BE2C (cell line): ENCODE measurements at regions not wholly inside any gene's neighbourhood (a gene's known extent, or its start where the extent isn't known, plus 50 kb on each side); places are given as distances from the start of the nearest gene placed in this dataset.
"Not testable (repeated sequence)": the region's sequence is repeated elsewhere in the genome, so short reads cannot be mapped to it uniquely, and the experiment has no call there.

ENCODE experiments used
- DNase-seq: peaks from one replicate; pipeline ENCODE4 v3.0.0-alpha.2; 2020
- H3K27me3 ChIP-seq: fragments of 250-450 bp; sonication (Bioruptor Pico); 2 replicates; pipeline ENCODE4 v1.5.1; 2020; ENCODE audit warnings: mild to moderate bottlenecking
- H3K36me3 ChIP-seq: fragments of 250-450 bp; sonication (Bioruptor Pico); 2 replicates; pipeline ENCODE4 v1.5.1; 2020; ENCODE audit warnings: mild to moderate bottlenecking
- H3K4me1 ChIP-seq: fragments of 250-450 bp; sonication (Bioruptor Pico); 2 replicates; pipeline ENCODE4 v1.5.1; 2020
- H3K4me3 ChIP-seq: 2 replicates; pipeline ENCODE4 v1.5.1; 2011; ENCODE audit warnings: low read depth, low read length
- H3K9me3 ChIP-seq: fragments of 250-450 bp; sonication (Bioruptor Pico); 2 replicates; pipeline ENCODE4 v1.5.1; 2020
- TF ChIP-seq, protein P1 (sequence below): IDR thresholded peaks from 2 replicates; pipeline ENCODE4 v1.5.1; 2012; ENCODE audit warnings: mild to moderate bottlenecking, low read depth, low read length

DNA sequence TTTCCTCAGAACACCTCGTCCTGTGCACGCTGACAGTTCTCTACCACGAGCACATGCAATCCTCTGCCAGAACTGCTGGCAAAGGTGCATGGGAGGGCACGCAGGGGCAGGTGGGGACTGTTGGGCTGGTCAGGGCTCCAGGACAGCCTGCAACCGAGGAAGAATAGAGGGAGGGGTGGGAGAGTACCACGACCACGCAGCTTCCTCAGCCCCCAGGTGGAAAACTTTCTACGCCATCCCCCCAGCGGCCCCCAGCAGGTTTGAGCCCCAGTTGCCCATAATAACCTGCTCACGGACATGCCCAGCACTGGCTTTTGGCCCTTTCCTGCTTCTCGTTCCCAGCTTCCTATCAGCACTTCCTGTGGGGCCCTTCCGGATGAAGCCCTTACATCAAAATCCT is 199.3 kb downstream of the C16orf95 start:
- TF ChIP-seq, protein P1, sequence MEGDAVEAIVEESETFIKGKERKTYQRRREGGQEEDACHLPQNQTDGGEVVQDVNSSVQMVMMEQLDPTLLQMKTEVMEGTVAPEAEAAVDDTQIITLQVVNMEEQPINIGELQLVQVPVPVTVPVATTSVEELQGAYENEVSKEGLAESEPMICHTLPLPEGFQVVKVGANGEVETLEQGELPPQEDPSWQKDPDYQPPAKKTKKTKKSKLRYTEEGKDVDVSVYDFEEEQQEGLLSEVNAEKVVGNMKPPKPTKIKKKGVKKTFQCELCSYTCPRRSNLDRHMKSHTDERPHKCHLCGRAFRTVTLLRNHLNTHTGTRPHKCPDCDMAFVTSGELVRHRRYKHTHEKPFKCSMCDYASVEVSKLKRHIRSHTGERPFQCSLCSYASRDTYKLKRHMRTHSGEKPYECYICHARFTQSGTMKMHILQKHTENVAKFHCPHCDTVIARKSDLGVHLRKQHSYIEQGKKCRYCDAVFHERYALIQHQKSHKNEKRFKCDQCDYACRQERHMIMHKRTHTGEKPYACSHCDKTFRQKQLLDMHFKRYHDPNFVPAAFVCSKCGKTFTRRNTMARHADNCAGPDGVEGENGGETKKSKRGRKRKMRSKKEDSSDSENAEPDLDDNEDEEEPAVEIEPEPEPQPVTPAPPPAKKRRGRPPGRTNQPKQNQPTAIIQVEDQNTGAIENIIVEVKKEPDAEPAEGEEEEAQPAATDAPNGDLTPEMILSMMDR = no peak
- H3K4me3 ChIP-seq = no peak overlapping the region
- H3K27me3 ChIP-seq = peaks cover 3% of the 10 kb centered on the region
- no peaks in the 10 kb centered on the region for H3K9me3 ChIP-seq
- no peak for DNase-seq
- no peaks in the 10 kb centered on the region for H3K4me1 ChIP-seq
- H3K36me3 ChIP-seq = no peaks in the 10 kb centered on the region

DNA sequence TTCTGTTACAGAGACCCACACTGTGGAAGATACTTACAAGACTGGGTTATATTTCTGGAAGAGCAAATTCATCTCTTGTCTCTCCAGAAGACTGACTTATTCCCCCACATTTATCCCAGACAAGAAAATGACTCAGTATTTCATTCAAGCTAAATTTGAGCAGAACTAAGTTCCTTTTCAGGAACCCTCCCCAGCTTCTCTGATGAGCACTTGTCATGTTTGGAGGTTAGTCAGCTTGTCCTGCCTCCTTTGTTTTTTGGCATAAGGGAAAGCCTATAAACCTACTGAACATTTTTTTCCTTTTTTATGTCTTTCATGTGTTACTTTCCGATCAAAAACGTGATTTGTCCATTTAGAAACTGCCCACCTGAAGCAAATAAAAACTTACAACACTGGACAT is 198.0 kb downstream of the C16orf95 start:
- H3K9me3 ChIP-seq = no peaks in the 10 kb centered on the region
- H3K4me3 ChIP-seq = no peak overlapping the region
- H3K27me3 ChIP-seq = peaks cover 3% of the 10 kb centered on the region
- DNase-seq = no peak
- H3K36me3 ChIP-seq = no peaks in the 10 kb centered on the region
- H3K4me1 ChIP-seq = no peaks in the 10 kb centered on the region
- TF ChIP-seq, protein P1 = no peak

DNA sequence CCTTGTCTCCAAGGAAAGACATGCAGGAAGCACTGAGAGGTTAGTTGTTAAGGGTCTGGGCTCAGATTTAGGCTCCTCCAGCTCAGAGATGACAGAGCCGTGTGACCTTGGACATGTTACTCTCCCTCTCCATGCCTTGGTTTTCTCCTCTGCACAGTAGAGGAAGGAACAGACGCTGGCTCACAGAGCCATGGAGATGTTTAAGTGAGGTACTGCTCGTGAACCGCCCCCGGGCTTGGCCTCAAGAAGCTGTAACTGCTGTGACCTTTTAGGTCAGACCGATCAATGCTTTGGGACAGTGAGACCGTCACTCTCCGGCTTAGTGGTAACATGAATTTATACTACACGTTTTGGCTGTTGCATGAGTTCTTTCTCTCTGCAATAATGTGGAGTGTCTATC is 197.4 kb downstream of the C16orf95 start:
- no peaks in the 10 kb centered on the region for H3K36me3 ChIP-seq
- no peaks in the 10 kb centered on the region for H3K9me3 ChIP-seq
- DNase-seq = no peak
- H3K4me3 ChIP-seq = no peak overlapping the region
- no peaks in the 10 kb centered on the region for H3K4me1 ChIP-seq
- TF ChIP-seq, protein P1 = no peak
- H3K27me3 ChIP-seq = peaks cover 3% of the 10 kb centered on the region

DNA sequence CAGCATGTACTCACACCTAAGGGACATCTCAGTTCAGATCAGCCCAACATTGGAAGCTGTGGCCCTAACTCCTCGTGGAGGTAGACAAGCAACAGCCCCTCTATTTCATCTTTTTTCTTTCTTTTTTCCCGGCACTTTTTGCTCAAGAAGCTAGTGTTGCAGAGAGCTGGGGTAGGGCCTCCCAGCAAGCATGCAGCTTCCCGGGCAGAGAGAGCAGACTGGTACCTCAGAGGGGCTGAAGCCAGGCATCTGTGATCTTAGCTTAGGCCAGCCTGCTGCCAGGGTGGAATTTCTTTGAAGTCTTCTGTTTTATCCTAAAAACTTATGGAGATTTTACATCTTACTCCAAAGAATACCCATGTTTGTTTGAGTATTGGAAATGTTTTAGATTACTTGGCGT is 195.4 kb downstream of the C16orf95 start:
- Histone ChIP-seq H3K36me3 (no peaks in the 10 kb centered on the region), H3K4me3 (no peak overlapping the region), H3K27me3 (peaks cover 3% of the 10 kb centered on the region), H3K9me3 (peaks cover 2% of the 10 kb centered on the region; the same call in 1 of the 2 replicates), H3K4me1 (no peaks in the 10 kb centered on the region)
- TF ChIP-seq, protein P1 = no peak
- DNase-seq = no peak

DNA sequence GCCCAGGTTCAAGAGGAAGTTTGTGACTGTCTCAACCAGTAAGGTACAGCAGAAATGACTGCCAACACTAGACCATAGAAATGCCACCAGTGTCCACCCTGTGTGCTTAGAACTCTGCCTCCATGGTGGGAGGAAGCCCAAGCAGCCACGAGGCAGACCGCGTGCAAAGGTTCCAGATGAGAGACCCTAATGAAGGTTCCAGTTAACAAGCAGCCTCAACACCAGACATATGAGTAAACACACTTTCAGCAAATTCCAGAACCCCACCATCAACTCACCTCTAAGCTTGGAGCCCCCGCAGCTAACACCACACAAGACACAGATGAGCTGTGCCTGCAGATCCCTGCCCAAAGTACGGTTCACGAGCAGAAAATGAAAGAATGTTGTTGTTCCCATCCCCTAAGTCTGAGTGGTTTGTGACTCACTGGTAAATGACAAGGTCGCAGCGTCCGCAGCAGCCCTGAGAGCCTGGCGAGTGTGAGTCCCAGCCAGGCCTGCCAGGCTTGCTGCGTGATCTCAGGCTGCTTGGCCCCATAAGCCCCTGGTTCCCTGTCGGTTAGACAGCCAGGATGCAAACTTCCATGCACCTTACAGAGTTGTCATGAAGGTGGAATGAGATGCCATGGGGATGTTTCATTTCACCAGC is 193.7 kb downstream of the C16orf95 start:
- no peak overlapping the region for H3K4me3 ChIP-seq
- no peaks in the 10 kb centered on the region for H3K36me3 ChIP-seq
- no peaks in the 10 kb centered on the region for H3K27me3 ChIP-seq
- no peak for DNase-seq
- H3K4me1 ChIP-seq = no peaks in the 10 kb centered on the region
- peaks cover 2% of the 10 kb centered on the region; the same call in 1 of the 2 replicates for H3K9me3 ChIP-seq
- TF ChIP-seq, protein P1 = no peak

DNA sequence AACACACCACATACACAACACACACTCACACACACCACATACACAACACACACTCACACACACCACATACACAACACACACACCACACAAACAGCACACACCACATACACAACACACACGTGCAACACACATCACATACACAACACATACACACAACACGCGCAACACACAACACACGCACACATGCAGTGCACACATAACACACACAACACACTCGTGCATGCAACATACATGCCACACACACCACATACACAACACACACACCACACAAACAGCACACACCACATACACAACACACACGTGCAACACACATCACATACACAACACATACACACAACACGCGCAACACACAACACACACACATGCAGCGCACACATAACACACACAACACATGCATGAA is 192.8 kb downstream of the C16orf95 start:
- H3K36me3 ChIP-seq, DNase-seq, H3K4me3 ChIP-seq, H3K4me1 ChIP-seq, H3K27me3 ChIP-seq, H3K9me3 ChIP-seq: not testable (repeated sequence)
